Spleen (tissue), 7 donors: ENCODE measurements at regions not wholly inside any gene's neighbourhood (a gene's known extent, or its start where the extent isn't known, plus 50 kb on each side); places are given as distances from the start of the nearest gene placed in this dataset.

Experiments
- CTCF ChIP-seq, 11 experiments: fragments of 200-600 bp in 7 of 11; fragments of 450-650 bp in 4 of 11; sonication (generic) in 4 of 11; IDR thresholded peaks in 8 of 11; conservative IDR thresholded peaks in 3 of 11; 1 replicate in 7 of 11; 2 replicates in 4 of 11; pipeline versions ENCODE4 v1.4.0 to v1.8.0; 2016 to 2021; ENCODE audit warnings: antibody characterized with exemption in 11 of 11, inconsistent platforms in 4 of 11, mild to moderate bottlenecking in 1 of 11
- POLR2AphosphoS5 ChIP-seq, 3 donors: sonication (generic); formaldehyde crosslinking; IDR thresholded peaks; one replicate each; pipeline ENCODE4 v1.5.1; 2017; ENCODE audit warnings: antibody characterized with exemption in 3 of 3
- donor health status: DM: no; HTN: no; CAD: no; lungs with moderate emphysema.
- donor health status: DM: no; HTN: no; CAD: no.
- donor health status: DM: no; HTN: no; CAD: no.

- TF ChIP-seq CTCF (IDR thresholded peaks at IDR 0.05 in 8 of 11, conservative IDR thresholded peaks at IDR 0.05 in 3 of 11) (no peak), POLR2AphosphoS5 (IDR thresholded peaks at IDR 0.05) (no peak)
Observed at GRCh38 chr13:103156346-103156998, 90.3 kb upstream of the SLC10A2 start.
